GM19397 (cell line): ENCODE measurements at regions not wholly inside any gene's neighbourhood (a gene's known extent, or its start where the extent isn't known, plus 50 kb on each side); places are given as distances from the start of the nearest gene placed in this dataset.
"Not testable (repeated sequence)": the region's sequence is repeated elsewhere in the genome, so short reads cannot be mapped to it uniquely, and the experiment has no call there.

Experiments used
- ATAC-seq: cut with Tn5 transposase; IDR thresholded peaks from one replicate; pipeline ENCODE4 v1.9.1; 2021; ENCODE audit warnings: mild to moderate bottlenecking, moderate library complexity; ENCODE audit not compliant: unreplicated experiment

DNA sequence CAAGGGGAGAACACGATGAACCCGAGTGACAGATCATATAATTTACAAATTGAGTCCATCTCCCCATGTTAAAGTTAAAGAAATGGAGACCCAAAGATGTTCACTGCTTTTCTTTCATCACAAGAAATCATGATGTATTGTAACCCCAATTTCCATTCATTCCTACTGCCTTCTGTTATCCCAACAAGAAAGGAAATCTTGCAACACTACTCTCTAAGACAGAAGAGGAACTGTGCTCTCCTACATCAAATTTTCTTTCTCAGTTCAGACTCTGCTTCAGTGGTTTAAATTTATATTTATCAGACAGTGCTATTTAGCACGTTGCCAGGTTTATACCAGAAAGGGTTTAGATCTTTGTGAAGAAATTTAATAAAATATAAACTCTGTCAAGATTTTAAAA, 83.8 kb upstream of the RASA1 start:
- no peak for ATAC-seq

DNA sequence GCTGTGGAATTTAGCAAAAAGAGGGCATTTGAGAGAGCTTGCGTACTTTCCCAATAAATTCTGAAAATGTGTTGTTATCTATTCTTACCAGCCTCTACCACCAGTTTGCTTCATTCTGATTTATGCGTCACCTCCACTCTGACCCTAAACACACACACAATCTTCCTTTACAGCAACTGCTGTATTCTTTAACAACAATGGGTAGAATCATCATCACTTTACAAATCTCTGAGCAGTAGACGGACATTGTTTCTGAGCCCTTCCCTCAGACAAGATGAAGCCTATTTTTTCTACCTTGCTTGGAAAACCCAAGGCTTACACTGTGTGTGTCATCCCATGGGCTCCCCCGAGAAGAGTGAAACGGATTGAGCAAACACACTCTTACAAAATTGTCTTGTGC, 83.1 kb upstream of the RASA1 start:
- ATAC-seq, result no peak

- no peak for ATAC-seq
Measured at GRCh38 chr5:87185838-87186237, 81.8 kb upstream of the RASA1 start.

DNA sequence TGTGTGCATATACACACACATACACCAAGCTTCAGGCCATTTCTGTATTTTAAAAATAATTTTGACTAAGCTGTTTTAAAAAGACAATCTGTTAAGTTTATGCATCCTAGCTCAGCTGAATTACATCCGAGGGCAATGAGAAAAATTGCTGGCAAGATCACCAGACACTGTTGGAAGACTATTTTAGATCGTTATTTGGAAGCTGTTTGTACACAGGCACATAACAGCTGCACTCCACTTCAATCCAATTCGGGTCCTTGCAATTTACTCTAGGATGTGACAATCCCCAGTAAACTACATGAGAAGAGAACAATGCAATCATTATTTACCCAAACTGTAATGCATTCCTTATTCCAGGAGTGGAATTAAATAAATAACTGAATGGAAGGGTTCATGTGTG, 79.3 kb upstream of the RASA1 start:
- no peak for ATAC-seq

- no peak for ATAC-seq
Measured at GRCh38 chr5:87190041-87190440, 77.6 kb upstream of the RASA1 start.

GRCh38 chr5:87190687-87191086, 77.0 kb upstream of the RASA1 start:
- no peak for ATAC-seq

- no peak for ATAC-seq
Measured at GRCh38 chr5:87191645-87192044, 76.0 kb upstream of the RASA1 start.

- no peak for ATAC-seq
Measured at GRCh38 chr5:87195104-87195591, 72.5 kb upstream of the RASA1 start.

DNA sequence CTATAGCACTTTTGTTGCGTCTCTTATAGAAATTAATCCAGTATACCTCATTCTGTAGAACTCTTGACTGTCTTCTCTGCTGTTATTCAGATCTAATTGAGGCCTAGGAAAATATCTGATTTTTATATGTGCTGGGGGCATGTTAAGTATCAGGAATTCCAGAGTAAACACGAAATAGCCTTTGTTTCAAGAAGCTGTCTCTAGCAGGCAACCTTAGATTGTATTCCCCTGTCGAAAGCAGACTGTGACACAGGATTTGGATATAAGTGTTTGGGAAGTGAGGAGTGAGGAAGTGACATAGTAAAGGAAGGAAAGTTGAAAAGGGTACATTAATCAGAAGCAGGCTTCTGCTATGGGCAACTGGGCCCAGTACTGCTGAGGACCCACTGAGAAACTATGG, 72.1 kb upstream of the RASA1 start:
- ATAC-seq, result no peak

DNA sequence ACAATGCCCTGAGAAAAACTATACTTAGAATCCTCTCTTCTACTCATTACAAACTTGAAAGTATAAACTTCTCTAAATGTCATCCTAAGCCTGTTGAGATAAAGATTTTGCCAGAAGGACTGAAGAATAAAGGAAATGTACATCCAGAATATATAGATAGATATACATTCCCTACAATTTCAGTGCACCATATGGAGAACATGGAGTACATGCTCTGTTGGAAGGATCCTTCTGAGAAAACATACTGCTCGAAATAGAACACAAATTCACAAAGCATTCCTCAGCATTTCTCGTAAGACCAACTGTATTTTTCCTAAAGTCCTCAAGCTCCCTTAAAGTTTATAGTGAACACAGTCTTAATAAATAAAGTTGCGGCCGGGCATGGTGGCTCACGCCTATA, 69.7 kb upstream of the RASA1 start:
- no peak for ATAC-seq

- ATAC-seq, result not testable (repeated sequence)
Measured at GRCh38 chr5:87199246-87199645, 68.4 kb upstream of the RASA1 start.

- ATAC-seq, result not testable (repeated sequence)
Measured at GRCh38 chr5:87199704-87200103, 68.0 kb upstream of the RASA1 start.

GRCh38 chr5:87210076-87210475, 57.6 kb upstream of the RASA1 start:
- no peak for ATAC-seq

GRCh38 chr5:87210743-87211142, 56.9 kb upstream of the RASA1 start:
- no peak for ATAC-seq

DNA sequence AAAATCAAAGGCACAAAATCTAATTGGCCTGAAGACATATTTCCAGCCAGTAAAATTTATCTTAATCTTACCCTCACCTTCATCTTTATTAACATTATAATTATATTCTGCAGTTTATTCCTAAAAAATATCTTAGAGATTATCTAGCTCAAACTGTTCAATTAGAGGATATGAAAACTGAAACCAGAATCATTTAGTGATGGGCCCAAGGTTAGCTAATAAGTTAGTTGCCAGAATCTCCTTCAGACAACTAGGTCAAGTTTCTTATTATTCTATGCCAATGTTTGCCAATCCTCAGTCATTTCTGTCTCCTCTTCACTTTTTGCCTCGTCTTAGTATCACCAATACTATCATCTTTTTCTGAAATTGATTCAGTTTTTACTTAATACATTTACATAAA, 56.0 kb upstream of the RASA1 start:
- ATAC-seq, result no peak

DNA sequence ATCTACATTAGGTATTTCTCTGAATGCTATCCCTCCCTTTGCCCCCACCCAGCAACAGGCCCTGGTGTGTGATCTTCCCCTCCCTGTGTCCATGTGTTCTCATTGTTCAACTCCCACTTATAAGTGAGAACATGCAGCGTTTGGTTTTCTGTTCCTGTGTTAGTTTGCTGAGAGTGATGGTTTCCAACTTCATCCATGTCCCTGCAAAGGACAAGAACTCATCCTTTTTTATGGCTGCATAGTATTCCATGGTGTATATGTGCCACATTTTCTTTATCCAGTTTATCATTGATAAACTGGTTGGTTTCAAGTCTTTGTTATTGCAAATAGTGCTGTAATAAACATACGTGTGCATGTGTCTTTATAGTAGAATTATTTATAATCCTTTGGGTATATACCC, 55.5 kb upstream of the RASA1 start:
- ATAC-seq, result not testable (repeated sequence)

DNA sequence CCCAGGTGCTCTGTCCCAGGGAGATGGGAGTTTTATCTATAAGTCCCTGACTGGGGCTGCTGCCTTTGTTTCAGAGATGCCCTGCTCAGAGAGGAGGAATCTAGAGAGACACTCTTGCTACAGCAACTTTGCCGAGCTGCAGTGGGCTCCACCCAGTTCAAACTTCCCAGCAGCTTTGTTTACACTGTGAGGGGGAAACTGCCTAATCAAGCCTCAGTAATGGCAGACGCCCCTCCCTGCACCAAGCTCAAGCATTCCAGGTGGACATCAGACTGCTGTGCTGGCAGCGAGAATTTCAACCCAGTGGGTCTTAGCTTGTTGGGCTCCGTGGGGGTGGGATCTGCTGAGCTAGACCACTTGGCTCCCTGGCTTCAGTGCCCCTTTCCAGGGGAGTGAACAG, 50.2 kb upstream of the RASA1 start:
- not testable (repeated sequence) for ATAC-seq
